ENCODE measurements at regions not wholly inside any gene's neighbourhood (a gene's known extent, or its start where the extent isn't known, plus 50 kb on each side); places are given as distances from the start of the nearest gene placed in this dataset.
"Not testable (repeated sequence)": the region's sequence is repeated elsewhere in the genome, so short reads cannot be mapped to it uniquely, and the experiment has no call there.

- not testable (repeated sequence) for TF ChIP-seq POLR2A, CTCF (IDR thresholded peaks at IDR 0.05)
Measured at GRCh38 chr12:102640658-102641057, 160.3 kb upstream of the IGF1 start.

All from gastroesophageal sphincter (tissue), 3 donors.